ENCODE measurements at regions not wholly inside any gene's neighbourhood (a gene's known extent, or its start where the extent isn't known, plus 50 kb on each side); places are given as distances from the start of the nearest gene placed in this dataset.

DNA sequence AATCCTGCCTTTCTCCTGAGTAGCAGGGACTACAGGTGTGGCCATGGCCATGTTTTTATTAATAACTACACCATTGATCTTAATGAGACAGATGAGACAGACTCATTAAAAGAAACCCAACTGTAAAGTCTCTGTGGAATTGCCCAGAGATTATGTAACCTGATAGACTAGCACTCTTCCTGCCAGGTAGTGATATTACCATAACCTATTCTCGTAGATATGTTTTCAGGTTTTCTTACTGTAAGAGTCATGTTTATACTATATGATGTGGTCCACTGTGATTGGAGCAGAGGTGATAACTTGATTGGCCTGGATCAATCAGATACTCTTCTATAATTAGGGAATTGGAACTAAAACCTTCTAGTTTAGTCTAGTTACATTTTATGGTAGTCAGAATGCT, 93.7 kb downstream of the NFKBIZ start:
- TF ChIP-seq, protein P1, sequence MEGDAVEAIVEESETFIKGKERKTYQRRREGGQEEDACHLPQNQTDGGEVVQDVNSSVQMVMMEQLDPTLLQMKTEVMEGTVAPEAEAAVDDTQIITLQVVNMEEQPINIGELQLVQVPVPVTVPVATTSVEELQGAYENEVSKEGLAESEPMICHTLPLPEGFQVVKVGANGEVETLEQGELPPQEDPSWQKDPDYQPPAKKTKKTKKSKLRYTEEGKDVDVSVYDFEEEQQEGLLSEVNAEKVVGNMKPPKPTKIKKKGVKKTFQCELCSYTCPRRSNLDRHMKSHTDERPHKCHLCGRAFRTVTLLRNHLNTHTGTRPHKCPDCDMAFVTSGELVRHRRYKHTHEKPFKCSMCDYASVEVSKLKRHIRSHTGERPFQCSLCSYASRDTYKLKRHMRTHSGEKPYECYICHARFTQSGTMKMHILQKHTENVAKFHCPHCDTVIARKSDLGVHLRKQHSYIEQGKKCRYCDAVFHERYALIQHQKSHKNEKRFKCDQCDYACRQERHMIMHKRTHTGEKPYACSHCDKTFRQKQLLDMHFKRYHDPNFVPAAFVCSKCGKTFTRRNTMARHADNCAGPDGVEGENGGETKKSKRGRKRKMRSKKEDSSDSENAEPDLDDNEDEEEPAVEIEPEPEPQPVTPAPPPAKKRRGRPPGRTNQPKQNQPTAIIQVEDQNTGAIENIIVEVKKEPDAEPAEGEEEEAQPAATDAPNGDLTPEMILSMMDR (IDR thresholded peaks at IDR 0.05): no peak
- no peak for TF ChIP-seq POLR2A (IDR thresholded peaks at IDR 0.05)
- intact Hi-C loops (cut with DNase I; ENCODE audit: low total_unique reads): no loop called here
- Histone ChIP-seq H3K27ac (no peak overlapping the region), H3K4me3 (no peak overlapping the region), H3K36me3 (ENCODE audit: low read depth, missing control alignments) (no peaks in the 10 kb centered on the region), H3K27me3 (no peaks in the 10 kb centered on the region), H3K9me3 (no peaks in the 10 kb centered on the region), H3K4me1 (no peaks in the 10 kb centered on the region)
- DNase-seq: no peak
- 75 to 93% methylated on average over 1 of the region's 1 CpG for WGBS, 2 donors

DNA sequence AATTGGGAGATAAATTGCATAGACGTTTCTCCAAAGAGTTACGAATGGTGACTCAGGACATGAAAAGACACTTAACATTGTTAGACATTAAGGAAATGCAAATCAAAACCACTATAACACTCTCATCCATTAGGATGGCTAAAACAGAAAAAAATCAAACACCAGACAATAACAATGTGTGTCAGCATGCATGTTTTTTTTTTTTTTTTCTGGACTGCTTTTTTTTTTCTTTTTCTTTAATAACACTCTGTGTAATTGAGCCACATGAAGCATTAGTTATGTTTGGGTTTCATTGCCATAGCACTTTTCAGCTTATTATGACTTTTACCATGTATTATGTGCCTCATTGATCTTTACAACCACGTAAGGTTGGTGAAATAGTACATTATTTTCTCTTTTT, 95.0 kb downstream of the NFKBIZ start:
- H3K36me3 ChIP-seq (ENCODE audit: low read depth, missing control alignments): no peaks in the 10 kb centered on the region
- H3K27ac ChIP-seq: no peak overlapping the region
- TF ChIP-seq, protein P1 (IDR thresholded peaks at IDR 0.05): no peak
- TF ChIP-seq POLR2A (IDR thresholded peaks at IDR 0.05): no peak
- H3K9me3 ChIP-seq: no peaks in the 10 kb centered on the region
- no peaks in the 10 kb centered on the region for H3K27me3 ChIP-seq
- 84 to 93% methylated on average over 3 of the region's 3 CpGs for WGBS, 2 donors
- no peak for DNase-seq
- no peaks in the 10 kb centered on the region for H3K4me1 ChIP-seq
- H3K4me3 ChIP-seq: no peak overlapping the region
- intact Hi-C loops (cut with DNase I; ENCODE audit: low total_unique reads): no loop called here

DNA sequence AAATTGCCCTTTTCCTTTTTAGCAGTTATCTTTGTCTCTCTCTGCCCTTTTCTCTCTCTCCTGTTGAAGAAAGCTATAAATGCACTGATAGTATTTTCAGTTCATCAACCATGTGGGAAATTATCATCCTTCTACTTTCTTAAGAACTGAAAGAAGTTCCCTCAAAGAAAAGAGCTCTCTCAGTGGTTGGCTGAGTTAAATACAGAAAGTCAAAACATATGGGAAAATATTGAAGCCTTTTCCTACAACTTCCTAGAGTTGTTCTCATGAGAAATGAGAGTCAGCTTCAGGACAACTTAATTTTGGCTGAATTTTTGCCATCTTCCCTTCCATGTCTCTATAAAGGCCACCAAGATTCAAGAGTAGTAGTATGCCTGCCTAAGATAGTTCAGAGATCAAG, 96.7 kb downstream of the NFKBIZ start:
- no peak for DNase-seq
- no peak for TF ChIP-seq POLR2A (IDR thresholded peaks at IDR 0.05)
- TF ChIP-seq, protein P1 (IDR thresholded peaks at IDR 0.05): no peak
- no peaks in the 10 kb centered on the region for H3K9me3 ChIP-seq
- no peaks in the 10 kb centered on the region for H3K36me3 ChIP-seq (ENCODE audit: low read depth, missing control alignments)
- H3K4me3 ChIP-seq: no peak overlapping the region
- H3K27ac ChIP-seq: no peak overlapping the region
- intact Hi-C loops (cut with DNase I; ENCODE audit: low total_unique reads): no loop called here
- H3K4me1 ChIP-seq: no peaks in the 10 kb centered on the region
- no peaks in the 10 kb centered on the region for H3K27me3 ChIP-seq

DNA sequence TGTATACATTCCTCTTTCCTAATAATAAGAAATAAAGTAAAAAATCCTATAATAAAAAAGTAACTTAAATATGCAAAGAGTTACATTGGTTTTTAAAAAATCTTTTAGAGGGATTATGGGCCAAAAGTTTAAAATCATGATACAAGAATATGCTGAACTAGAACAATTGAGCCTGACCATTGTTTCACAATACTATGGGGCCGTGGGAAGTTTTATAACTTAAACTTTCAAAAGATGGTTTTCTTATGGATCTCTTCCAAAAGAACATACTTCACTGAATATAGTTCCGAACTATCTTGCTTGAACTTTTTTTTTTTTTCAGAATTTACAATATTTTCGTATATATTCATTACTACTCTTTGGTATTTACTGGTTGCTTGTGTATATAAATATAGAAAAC, 97.6 kb downstream of the NFKBIZ start:
- DNase-seq: no peak
- no peak overlapping the region for H3K27ac ChIP-seq
- no peak for TF ChIP-seq POLR2A (IDR thresholded peaks at IDR 0.05)
- TF ChIP-seq, protein P1 (IDR thresholded peaks at IDR 0.05): no peak
- no peaks in the 10 kb centered on the region for H3K27me3 ChIP-seq
- WGBS, 2 donors: 73 to 86% methylated on average over 3 of the region's 3 CpGs
- H3K36me3 ChIP-seq (ENCODE audit: low read depth, missing control alignments): no peaks in the 10 kb centered on the region
- no peak overlapping the region for H3K4me3 ChIP-seq
- no peaks in the 10 kb centered on the region for H3K4me1 ChIP-seq
- intact Hi-C loops (cut with DNase I; ENCODE audit: low total_unique reads): no loop called here
- no peaks in the 10 kb centered on the region for H3K9me3 ChIP-seq

DNA sequence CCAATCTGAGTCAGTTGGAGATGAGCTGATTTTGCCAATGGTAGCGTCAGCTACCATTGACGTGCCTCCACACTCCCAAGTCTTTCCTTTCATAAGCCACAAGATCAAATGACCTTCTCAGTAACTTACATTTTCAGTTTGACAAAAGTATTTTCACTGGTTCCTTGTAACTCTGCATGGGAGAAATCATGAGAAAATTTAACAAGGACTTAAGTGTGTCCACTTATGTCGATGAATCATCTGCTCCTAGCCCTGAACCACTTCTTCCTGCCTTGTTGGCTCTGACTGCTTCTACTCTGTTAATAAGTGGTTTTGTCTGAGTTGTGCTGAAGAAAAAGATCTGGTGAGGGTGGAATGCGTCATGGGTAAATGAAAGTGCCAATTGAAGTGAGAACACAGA, 101.2 kb downstream of the NFKBIZ start:
- no peaks in the 10 kb centered on the region for H3K36me3 ChIP-seq (ENCODE audit: low read depth, missing control alignments)
- H3K27ac ChIP-seq: no peak overlapping the region
- 89 to 90% methylated on average over 4 of the region's 4 CpGs for WGBS, 2 donors
- TF ChIP-seq POLR2A (IDR thresholded peaks at IDR 0.05): no peak
- TF ChIP-seq, protein P1 (IDR thresholded peaks at IDR 0.05): no peak
- no peaks in the 10 kb centered on the region for H3K27me3 ChIP-seq
- no peak overlapping the region for H3K4me3 ChIP-seq
- no peak for DNase-seq
- H3K4me1 ChIP-seq: no peaks in the 10 kb centered on the region
- intact Hi-C loops (cut with DNase I; ENCODE audit: low total_unique reads): no loop called here
- no peaks in the 10 kb centered on the region for H3K9me3 ChIP-seq
